HepG2 (cell line): ENCODE measurements at regions not wholly inside any gene's neighbourhood (a gene's known extent, or its start where the extent isn't known, plus 50 kb on each side); places are given as distances from the start of the nearest gene placed in this dataset.

ENCODE experiments used
- ATAC-seq: fragments of 200-7000 bp; cut with Tn5 transposase; 3 replicates; pipeline ENCODE4 v1.9.1; 2020; ENCODE audit warnings: mild to moderate bottlenecking, moderate library complexity
- BruUV-seq: library from RNA; stranded (reverse); fragments of 400-500 nt; replicated peaks from 2 replicates; lab custom pipeline; 2021; lab: Mats Ljungman, UMichigan
- CTCF ChIA-PET: fragments of 300-600 bp; formaldehyde crosslinking; extraction: SDS; loops from one replicate; lab custom pipeline; 2021; ENCODE audit warnings: low total read pairs, inconsistent platforms, low intra/inter-chr PET ratio; lab: Yijun Ruan, JAX
- POLR2A ChIA-PET: fragments of 350-600 bp; sonication (Branson Sonifier 250); formaldehyde crosslinking; loops from one replicate; lab custom pipeline; 2020; ENCODE audit warnings: antibody characterized with exemption, inconsistent platforms; lab: Yijun Ruan, JAX
- DNase-seq: peaks from one replicate; pipeline ENCODE4 v3.0.0-alpha.2; 2015; ENCODE audit warnings: low spot score
- FAIRE-seq: peaks from 3 replicates; lab custom pipeline; 2011; peaks lifted over from hg19 to GRCh38; lab: Jason Lieb, UNC
- H2AFZ ChIP-seq: one replicate; pipeline ENCODE4 v1.6.1; 2011; ENCODE audit warnings: low read length, inconsistent platforms
- H3K27ac ChIP-seq: fragments of 300-600 bp; 3 replicates; pipeline ENCODE4 v1.8.0; 2011; ENCODE audit warnings: mixed run types, mild to moderate bottlenecking, mixed read lengths, low read length, inconsistent platforms; ENCODE audit not compliant: insufficient read depth; ENCODE audit errors: extremely low read length
- H3K27me3 ChIP-seq, 2 experiments: fragments of 200-600 bp in 1 of 2; 2 replicates in 1 of 2; 3 replicates in 1 of 2; pipeline versions ENCODE4 v1.6.0 to v1.8.0; 2011; ENCODE audit warnings: low read length in 2 of 2, mild to moderate bottlenecking in 2 of 2, moderate library complexity in 2 of 2, inconsistent platforms in 1 of 2; ENCODE audit not compliant: insufficient read depth in 2 of 2, control insufficient read depth in 1 of 2
- H3K36me3 ChIP-seq, 2 experiments: fragments of 200-600 bp in 1 of 2; replicated peaks in 1 of 2; 2 replicates in 1 of 2; 3 replicates in 1 of 2; pipeline versions ENCODE4 v1.5.1 to v1.8.0; 2011; ENCODE audit warnings: low read length in 2 of 2, inconsistent platforms in 1 of 2; ENCODE audit not compliant: insufficient read depth in 2 of 2, control insufficient read depth in 1 of 2
- H3K4me1 ChIP-seq: 2 replicates; pipeline ENCODE4 v1.5.1; 2012; ENCODE audit warnings: low read length, inconsistent platforms; ENCODE audit not compliant: insufficient read depth
- H3K4me2 ChIP-seq: 2 replicates; pipeline ENCODE4 v1.6.0; 2011; ENCODE audit warnings: low read depth, low read length, inconsistent platforms
- H3K4me3 ChIP-seq, 3 experiments: fragments of 200-600 bp in 1 of 3; sonication (generic), shearing (Covaris generic) in 1 of 3; replicated peaks in 1 of 3; 2 replicates each; pipeline ENCODE4 v1.5.1; 2011 to 2016; ENCODE audit warnings: low read length in 3 of 3, inconsistent platforms in 2 of 3, low read depth in 2 of 3, mild to moderate bottlenecking in 2 of 3, control low read depth in 1 of 3, mixed read lengths in 1 of 3; ENCODE audit not compliant: insufficient read depth in 1 of 3
- H3K79me2 ChIP-seq: one replicate; pipeline ENCODE4 v1.6.1; 2011; ENCODE audit warnings: low read length, inconsistent platforms; ENCODE audit not compliant: insufficient read depth
- H3K9ac ChIP-seq: 2 replicates; pipeline ENCODE4 v1.6.0; 2011; ENCODE audit warnings: mild to moderate bottlenecking, low read depth, low read length, inconsistent platforms; ENCODE audit not compliant: insufficient read depth
- H3K9me3 ChIP-seq: 2 replicates; pipeline ENCODE4 v1.5.1; 2012; ENCODE audit warnings: mild to moderate bottlenecking, low read length
- H4K20me1 ChIP-seq: 2 replicates; pipeline ENCODE4 v1.6.0; 2011; ENCODE audit warnings: inconsistent platforms, mild to moderate bottlenecking, low read length, moderate library complexity; ENCODE audit not compliant: insufficient read depth
- AHR ChIP-seq: IDR thresholded peaks from 2 replicates; pipeline ENCODE4 v1.6.1; 2018; ENCODE audit warnings: missing genetic modification reagents, missing compliant biosample characterization
- HNF4A ChIP-seq: sonication (generic); formaldehyde crosslinking; IDR thresholded peaks from 2 replicates; pipeline ENCODE4 v1.4.0; 2020; ENCODE audit warnings: missing genetic modification reagents
- MXI1 ChIP-seq: IDR thresholded peaks from 3 replicates; pipeline ENCODE4 v1.6.1; 2012; ENCODE audit warnings: low read depth, low read length, inconsistent platforms, borderline replicate concordance
- RAD51 ChIP-seq: fragments of 450-650 bp; IDR thresholded peaks from 2 replicates; pipeline ENCODE4 v1.6.1; 2016; ENCODE audit warnings: borderline replicate concordance
- STAT5B ChIP-seq: sonication (generic); formaldehyde crosslinking; IDR thresholded peaks from 2 replicates; pipeline ENCODE4 v1.4.0; 2020; ENCODE audit warnings: missing genetic modification reagents
- ZFY ChIP-seq: sonication (generic); formaldehyde crosslinking; IDR thresholded peaks from 2 replicates; pipeline ENCODE4 v1.4.0; 2020; ENCODE audit warnings: missing genetic modification reagents
- ZNF205 ChIP-seq: IDR thresholded peaks from 2 replicates; pipeline ENCODE4 v1.6.1; 2018; ENCODE audit warnings: missing biosample characterization, missing genetic modification reagents
- ZNF788 ChIP-seq: sonication (generic); formaldehyde crosslinking; IDR thresholded peaks from 2 replicates; pipeline ENCODE4 v1.5.0; 2020; ENCODE audit warnings: mild to moderate bottlenecking, missing genetic modification reagents, borderline replicate concordance
- WGBS: methylation state at CpG from one replicate; pipeline ENCODE4 v1.1.6; 2017; ENCODE audit warnings: low lambda C conversion rate; 5-methylcytosine and 5-hydroxymethylcytosine counted together
- in situ Hi-C: cut with HindIII; loops from 2 replicates; pipeline ENCODE4 v1.10.0; 2017; ENCODE audit warnings: low pct_unique_long_range_greater_than_20kb; ENCODE audit not compliant: extremely low pct_ligation_motif_present
- intact Hi-C: fragments of 100-400 bp; cut with micrococcal nuclease; formaldehyde crosslinking; loops from one replicate; pipeline ENCODE4 v1.10.0; 2022; ENCODE audit not compliant: unreplicated experiment
- TF ChIP-seq, protein P1 (sequence below): sonication (generic); formaldehyde crosslinking; IDR thresholded peaks from 2 replicates; pipeline ENCODE4 v1.5.1; 2020; ENCODE audit warnings: mild to moderate bottlenecking, missing genetic modification reagents

GRCh38 chr7:21326241-21326640, 101.6 kb upstream of the SP4 start:
- H3K4me3 ChIP-seq = no peak overlapping the region
- BruUV-seq = no TSS peak
- no peak for DNase-seq
- no peak for FAIRE-seq
- H3K4me1 ChIP-seq = 0 out of 2 replicates have a peak, but pooled peaks cover 5% of the 10 kb centered on the region
- intact Hi-C loops (no loop called here), in situ Hi-C loops (no loop called here)
- H2AFZ ChIP-seq = no peak overlapping the region
- no peaks in the 10 kb centered on the region for H4K20me1 ChIP-seq
- H3K4me2 ChIP-seq = no peak overlapping the region
- ChIA-PET CTCF (no interaction called here), POLR2A (no interaction called here)
- no peaks in the 10 kb centered on the region for H3K36me3 ChIP-seq
- peaks cover 7% of the 10 kb centered on the region; the same call in 1 of the 2 replicates for H3K9me3 ChIP-seq
- H3K27ac ChIP-seq = no peak overlapping the region
- H3K27me3 ChIP-seq = no peaks in the 10 kb centered on the region
- no peaks in the 10 kb centered on the region for H3K79me2 ChIP-seq
- no peak for TF ChIP-seq RAD51
- no peak for TF ChIP-seq ZFY
- no peak for TF ChIP-seq ZNF205 (CRISPR knock-in tag)
- TF ChIP-seq ZNF788 = no peak
- no peak for TF ChIP-seq MXI1
- TF ChIP-seq AHR (CRISPR knock-in tag) = no peak
- TF ChIP-seq, protein P1, sequence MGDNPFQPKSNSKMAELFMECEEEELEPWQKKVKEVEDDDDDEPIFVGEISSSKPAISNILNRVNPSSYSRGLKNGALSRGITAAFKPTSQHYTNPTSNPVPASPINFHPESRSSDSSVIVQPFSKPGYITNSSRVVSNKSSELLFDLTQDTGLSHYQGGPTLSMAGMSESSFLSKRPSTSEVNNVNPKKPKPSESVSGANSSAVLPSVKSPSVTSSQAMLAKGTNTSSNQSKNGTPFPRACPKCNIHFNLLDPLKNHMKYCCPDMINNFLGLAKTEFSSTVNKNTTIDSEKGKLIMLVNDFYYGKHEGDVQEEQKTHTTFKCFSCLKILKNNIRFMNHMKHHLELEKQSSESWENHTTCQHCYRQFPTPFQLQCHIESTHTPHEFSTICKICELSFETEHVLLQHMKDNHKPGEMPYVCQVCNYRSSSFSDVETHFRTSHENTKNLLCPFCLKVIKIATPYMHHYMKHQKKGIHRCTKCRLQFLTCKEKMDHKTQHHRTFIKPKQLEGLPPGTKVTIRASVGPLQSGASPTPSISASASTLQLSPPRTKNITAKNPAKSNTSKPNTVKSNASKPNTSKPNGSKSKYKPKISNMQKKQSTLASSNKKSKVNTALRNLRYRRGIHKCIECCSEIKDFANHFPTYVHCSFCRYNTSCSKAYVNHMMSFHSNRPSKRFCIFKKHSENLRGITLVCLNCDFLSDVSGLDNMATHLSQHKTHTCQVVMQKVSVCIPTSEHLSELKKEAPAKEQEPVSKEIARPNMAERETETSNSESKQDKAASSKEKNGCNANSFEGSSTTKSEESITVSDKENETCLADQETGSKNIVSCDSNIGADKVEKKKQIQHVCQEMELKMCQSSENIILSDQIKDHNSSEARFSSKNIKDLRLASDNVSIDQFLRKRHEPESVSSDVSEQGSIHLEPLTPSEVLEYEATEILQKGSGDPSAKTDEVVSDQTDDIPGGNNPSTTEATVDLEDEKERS (CRISPR knock-in tag) = no peak
- TF ChIP-seq, all 625 proteins: peak for 0
- no peak overlapping the region for H3K9ac ChIP-seq
- no peak for ATAC-seq

GRCh38 chr7:21326921-21327320, 101.0 kb upstream of the SP4 start:
- TF ChIP-seq HNF4A (CRISPR knock-in tag) (peak; percentile 39), STAT5B (no peak)
- intact Hi-C loops = no loop called here
- 0 out of 2 replicates have a peak, but pooled peaks cover 5% of the 10 kb centered on the region for H3K4me1 ChIP-seq
- peaks cover 7% of the 10 kb centered on the region; the same call in 1 of the 2 replicates for H3K9me3 ChIP-seq
- FAIRE-seq (no peak), DNase-seq (peak; percentile 14), ATAC-seq (no peak)
- ChIA-PET CTCF (no interaction called here), POLR2A (no interaction called here)
- in situ Hi-C loops = no loop called here
- no peak overlapping the region for H3K27ac ChIP-seq
- H3K9ac ChIP-seq = no peak overlapping the region
- H3K79me2 ChIP-seq = no peaks in the 10 kb centered on the region
- no peak overlapping the region for H3K4me3 ChIP-seq
- H3K36me3 ChIP-seq = no peaks in the 10 kb centered on the region
- no peak overlapping the region for H2AFZ ChIP-seq
- H3K4me2 ChIP-seq = no peak overlapping the region
- no peaks in the 10 kb centered on the region for H4K20me1 ChIP-seq
- H3K27me3 ChIP-seq = no peaks in the 10 kb centered on the region
- BruUV-seq = no TSS peak
- 17% methylated on average over 3 of the region's 3 CpGs for WGBS
